GM20431 (cell line): ENCODE measurements at regions not wholly inside any gene's neighbourhood (a gene's known extent, or its start where the extent isn't known, plus 50 kb on each side); places are given as distances from the start of the nearest gene placed in this dataset.

Experiments used
- in situ Hi-C: fragments of 300-500 bp; cut with MseI, MboI; formaldehyde crosslinking; loops from one replicate; pipeline ENCODE4 v1.15.0; 2020; ENCODE audit warnings: low sequenced_read_pairs; ENCODE audit not compliant: unreplicated experiment

DNA sequence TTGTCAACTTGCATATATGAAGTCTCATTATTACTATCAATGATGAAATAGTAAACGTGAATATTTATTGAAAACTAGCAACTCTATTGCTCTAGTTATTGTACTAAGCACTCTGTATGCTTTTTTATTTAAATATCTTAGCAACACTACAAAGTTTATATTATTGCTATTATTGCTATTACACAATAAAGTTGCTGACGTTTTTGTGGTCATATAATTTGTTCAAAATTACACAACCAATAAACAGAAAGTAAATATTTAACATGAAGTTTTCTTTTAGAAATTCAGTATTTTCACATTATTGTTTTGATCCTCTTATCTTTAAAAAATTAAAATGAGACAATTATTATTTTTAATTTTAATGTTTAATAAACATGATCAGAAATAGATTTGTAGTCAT lies 1521.1 kb upstream of the PCDH7 start:
- in situ Hi-C loops = no loop called here

DNA sequence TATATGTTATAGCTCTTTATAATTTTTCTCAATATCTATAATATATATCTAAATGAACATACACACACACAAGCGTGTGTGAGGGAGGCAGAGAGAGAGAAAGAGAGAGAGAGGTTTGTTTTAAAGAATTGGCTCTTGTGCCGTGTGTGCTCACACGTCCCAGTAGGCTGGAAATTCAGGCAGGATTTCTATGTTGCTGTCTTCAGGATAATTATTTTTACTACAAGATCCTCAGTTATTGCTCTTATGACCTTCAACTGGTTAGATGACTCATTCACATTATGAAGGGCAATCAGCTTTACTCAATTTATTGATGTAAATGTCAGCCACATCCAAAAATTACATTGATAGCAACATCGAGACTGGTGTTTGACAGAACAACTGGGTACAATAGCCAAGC lies 1520.7 kb upstream of the PCDH7 start:
- in situ Hi-C loops = no loop called here

DNA sequence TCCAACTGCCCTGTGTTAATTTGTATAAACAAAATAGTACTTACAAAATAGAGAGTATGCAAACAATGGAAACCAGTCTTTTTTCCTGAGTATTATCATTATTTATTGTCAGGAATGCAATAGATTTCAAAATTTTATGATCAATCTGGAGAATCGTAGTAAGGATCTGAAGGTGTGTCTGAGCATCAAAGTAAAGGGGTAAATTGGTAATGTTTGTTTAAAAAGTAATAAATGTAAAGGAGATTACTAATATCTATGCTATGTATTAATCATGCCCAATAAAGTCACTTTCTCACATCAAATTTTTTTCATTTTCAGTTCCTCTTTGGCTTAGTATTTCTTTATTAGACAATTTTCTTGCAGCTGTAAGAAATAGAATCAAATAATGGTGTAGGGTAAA lies 1507.1 kb upstream of the PCDH7 start:
- in situ Hi-C loops = no loop called here

DNA sequence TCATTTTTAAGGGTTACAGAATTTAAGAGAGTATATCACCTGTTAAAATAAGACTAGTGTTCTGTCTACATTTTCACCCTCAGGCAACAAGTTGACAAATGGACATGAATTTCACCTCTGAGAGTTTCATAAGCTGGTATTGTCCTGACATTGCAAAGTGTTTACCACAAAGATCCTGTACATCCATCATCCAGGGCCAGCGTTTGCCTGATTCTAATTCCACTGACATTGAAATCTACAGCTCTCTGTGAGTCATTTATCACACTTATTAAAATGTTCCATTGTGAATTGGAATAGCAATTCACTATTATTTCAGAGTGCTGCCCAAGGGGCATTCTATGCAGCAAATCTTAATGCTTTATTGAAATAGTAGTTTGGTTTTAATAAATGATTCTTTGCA lies 1499.4 kb upstream of the PCDH7 start:
- in situ Hi-C loops = no loop called here

DNA sequence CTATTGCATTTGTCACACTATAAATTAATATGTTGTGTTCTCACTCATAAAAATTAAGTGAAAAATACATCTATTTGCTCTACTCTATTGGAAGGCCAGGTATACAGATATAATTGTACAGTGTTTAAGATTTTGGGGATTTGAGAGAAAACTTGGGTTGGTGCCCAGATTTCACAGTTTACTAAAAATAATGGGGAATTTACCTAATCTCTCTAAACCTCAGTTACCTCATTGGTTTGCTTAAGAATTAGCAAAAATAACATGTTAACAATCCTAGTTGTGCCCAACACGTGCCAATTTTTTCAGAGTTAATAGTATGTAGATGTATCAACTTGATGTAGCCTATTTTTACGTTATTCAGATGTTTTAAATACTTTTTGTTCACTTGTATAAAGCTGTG lies 1495.3 kb upstream of the PCDH7 start:
- in situ Hi-C loops = no loop called here

DNA sequence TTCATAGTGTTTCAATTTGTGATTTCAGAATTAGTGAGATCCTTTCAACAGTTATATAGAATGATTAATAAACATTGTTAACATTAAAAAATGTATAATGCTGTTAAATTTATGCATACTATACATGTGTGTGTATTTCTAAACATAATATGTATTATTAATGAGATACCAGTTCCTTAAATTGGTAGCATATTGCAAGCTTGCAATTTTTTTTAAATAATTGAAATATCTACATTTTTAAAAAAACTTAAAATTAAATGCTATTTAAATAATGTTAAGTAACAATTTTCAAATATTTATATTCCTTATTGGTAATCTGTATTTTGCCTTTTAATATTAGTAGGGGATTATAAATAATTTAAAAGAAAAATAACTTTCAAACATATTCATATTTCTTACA lies 1479.5 kb upstream of the PCDH7 start:
- in situ Hi-C loops = no loop called here

- in situ Hi-C loops = no loop called here
Observed at GRCh38 chr4:29243054-29243453, 1477.1 kb upstream of the PCDH7 start.

- in situ Hi-C loops = no loop called here
Observed at GRCh38 chr4:29243851-29244250, 1476.3 kb upstream of the PCDH7 start.

- in situ Hi-C loops = no loop called here
Observed at GRCh38 chr4:29259556-29259955, 1460.6 kb upstream of the PCDH7 start.

DNA sequence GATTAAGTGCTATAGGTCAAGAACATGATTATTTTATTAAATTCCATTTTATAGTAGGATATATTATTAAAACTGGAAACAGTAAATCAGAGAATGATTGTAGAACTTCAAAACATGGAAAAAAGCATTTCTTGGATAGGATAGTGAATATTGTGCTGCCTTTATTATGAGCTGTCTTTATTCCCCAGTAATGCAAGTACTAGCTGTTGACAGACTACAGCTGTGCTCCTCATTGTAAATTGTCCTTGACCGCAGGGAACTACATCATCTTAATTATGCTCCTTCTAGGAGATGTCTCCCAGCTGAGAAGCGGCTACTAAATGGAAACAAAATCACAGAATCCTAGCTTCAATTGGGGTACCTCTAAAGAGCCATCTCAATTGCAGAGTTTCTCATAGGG lies 1457.2 kb upstream of the PCDH7 start:
- in situ Hi-C loops = no loop called here

DNA sequence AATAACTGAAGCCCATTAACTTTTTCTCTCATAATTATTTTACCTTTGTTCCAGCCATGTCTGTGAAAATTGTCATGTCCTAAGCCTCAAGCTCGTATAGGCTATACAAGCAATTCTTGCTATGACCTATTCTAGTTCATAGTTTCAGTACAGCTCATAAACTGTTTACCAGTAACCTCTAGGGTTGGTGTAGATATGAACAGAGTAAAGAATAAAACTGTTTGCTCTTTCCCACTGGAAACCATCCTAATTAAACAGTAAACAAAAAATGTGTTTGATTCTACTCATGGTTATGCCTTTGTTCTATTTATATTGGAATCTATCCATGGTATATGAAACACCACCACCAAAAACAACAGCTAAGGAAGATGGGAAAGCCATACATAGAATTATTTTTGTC lies 1444.0 kb upstream of the PCDH7 start:
- in situ Hi-C loops = no loop called here

GRCh38 chr4:29277381-29277780 lies 1442.8 kb upstream of the PCDH7 start:
- in situ Hi-C loops = no loop called here

DNA sequence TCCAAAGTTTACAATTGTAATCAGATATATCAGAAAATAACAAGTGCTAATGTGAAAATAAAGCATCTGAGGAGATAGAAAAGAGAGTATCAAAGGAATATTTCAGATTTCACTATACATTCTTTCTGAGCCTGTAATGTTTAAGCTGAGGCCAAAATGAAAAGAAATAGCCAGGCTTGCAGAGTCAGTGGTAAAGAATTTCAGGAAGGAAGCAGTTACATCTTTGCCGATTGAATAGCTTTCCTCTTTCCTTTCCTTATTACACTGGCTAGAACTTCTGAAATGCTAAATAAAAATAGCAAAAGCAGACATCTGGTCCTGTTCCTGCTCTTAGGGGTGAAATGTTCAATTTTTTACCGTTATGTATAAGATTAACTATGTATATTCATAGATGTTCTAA lies 1441.6 kb upstream of the PCDH7 start:
- in situ Hi-C loops = no loop called here

DNA sequence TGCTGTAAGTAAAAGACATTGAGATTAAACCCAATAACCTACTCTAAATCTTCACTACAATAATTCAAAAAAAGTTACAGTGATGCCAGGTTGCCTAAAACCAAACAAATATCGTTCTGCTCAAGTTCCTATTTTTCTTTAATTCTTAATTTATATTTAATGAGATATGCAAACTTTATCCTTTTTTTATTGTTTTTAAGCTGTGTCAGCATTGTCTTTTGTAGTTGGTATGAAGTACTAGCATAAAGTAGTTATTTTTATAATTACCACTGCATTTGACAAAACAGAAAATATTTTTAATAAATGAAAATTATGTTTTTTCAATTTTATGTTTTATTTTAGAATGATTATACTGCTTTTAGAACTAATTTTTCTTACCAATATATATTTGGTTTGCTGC lies 1431.1 kb upstream of the PCDH7 start:
- in situ Hi-C loops = no loop called here

DNA sequence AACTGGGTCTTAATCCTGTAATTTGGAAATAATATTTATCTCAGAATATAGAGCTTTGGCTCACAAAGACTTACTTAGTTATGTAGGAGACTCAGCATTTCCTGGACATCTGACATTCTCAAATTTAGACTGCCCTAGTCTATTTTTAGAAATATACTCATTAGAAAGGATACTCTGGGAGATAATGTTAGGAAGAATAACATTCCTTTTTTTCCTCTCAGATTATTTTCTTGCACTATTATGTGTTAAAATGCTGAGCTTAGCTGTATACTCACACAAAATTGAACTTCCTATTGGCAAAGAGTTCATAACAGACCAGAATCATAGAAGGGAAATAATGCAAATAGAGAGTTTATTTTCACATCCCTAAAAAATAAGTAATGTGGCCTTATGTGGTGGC lies 1424.9 kb upstream of the PCDH7 start:
- in situ Hi-C loops = no loop called here

DNA sequence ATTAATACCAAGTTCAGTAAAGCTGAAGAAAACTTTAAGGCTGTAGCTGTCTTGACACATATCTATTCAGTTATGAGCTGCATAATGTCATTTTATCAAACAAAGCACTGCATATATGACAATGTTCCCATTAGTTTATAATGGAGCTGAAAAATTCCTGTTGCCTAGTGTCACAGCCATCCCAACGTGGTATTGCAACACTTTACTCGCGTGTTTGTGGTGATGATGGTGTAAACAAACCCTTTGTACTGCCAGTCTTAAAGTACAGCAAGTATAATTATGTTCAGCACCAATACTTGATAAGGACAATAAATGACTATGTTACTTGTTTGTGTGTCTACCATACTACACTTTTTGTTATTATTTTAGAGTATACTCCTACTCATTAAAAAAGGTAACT lies 1415.6 kb upstream of the PCDH7 start:
- in situ Hi-C loops = no loop called here

DNA sequence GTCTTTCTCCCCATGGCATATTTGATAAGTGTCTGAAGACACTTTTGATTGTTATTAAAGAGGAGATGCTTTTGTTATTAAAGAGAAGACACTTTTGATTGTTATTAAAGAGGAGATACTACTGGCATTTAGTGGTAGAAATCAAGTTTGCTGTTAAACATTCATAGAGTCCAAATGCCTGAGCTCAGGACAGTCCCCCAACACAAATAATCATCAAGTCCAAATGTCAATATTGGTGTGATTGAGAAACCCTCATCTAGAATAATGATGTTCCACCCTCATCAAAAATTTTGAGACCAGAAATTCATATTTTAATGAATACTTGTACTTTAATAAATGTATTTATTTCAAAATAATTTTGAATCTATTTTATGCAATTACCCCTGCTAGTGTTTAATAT lies 1412.9 kb upstream of the PCDH7 start:
- in situ Hi-C loops = no loop called here

- in situ Hi-C loops = no loop called here
Observed at GRCh38 chr4:29307755-29308154, 1412.4 kb upstream of the PCDH7 start.

DNA sequence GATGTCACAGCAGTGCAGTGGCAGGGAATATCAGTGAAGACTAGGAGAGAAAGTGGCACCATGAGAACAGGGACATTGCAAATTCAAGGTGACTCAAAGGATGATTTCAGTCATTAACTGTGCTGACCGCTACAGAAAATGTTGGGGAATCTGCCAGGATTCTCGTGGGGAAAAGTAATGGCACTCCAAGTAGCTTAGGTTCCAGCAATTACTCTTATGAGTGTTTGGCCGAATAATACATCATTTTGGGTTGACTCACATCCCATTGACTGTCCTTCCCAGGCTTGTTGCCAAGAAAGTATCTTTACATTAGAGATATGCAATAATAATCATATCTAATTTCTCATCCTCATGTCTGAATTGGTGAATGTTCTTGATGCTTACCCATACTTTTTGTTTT lies 1411.1 kb upstream of the PCDH7 start:
- in situ Hi-C loops = no loop called here

GRCh38 chr4:29310252-29310651 lies 1409.9 kb upstream of the PCDH7 start:
- in situ Hi-C loops = no loop called here

DNA sequence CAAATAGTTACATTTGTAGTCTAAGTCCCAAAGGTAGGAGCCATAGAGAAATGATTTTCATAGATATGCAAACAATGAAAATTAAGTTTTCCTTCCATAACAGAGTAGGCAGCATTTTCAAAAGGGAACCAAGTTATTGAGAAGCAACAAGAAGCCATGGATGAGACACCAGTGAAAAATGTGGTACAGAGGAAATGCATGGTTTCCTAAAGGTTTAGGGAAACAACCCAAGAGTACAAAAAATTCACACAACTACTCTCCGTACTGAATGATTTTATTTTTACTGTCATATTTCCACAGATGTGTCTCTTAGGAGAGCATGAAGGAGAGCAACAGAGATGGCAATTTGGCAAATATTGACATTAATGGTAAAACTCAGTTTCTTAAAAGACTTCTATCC lies 1408.9 kb upstream of the PCDH7 start:
- in situ Hi-C loops = no loop called here

DNA sequence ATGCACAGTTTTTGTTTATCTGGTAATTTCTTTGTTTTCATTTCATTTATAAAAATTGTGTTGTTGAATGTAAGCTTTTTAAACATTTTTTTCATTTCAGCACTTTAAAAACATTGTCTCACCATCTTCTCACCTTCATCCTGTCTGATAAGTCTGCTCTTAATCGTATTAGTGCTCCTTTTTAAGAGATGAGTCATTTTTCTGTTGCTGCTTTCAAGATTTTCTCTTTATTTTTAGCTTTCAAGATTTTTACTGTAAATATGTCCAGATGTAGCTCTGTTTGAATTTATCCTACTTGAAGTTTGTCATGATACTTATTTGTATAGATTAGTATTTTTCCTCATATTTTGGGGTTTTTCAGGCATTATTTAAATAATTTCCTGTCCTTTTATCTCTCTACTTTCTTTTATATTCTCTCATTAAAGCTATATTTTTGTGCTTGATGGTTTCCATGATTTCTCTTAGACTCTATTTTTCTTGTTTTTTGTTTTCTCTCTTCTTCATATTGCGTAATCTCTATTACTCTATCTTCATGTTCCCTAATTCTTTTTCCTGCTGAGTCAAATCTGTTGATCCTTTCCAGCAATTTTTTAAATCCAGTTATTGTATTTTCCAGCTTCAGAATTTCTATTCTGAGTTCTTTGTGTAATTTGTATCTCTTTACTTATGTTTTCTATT lies 1400.4 kb upstream of the PCDH7 start:
- in situ Hi-C loops = no loop called here
